ENCODE measurements at regions not wholly inside any gene's neighbourhood (a gene's known extent, or its start where the extent isn't known, plus 50 kb on each side); places are given as distances from the start of the nearest gene placed in this dataset.
"Not testable (repeated sequence)": the region's sequence is repeated elsewhere in the genome, so short reads cannot be mapped to it uniquely, and the experiment has no call there.

DNA sequence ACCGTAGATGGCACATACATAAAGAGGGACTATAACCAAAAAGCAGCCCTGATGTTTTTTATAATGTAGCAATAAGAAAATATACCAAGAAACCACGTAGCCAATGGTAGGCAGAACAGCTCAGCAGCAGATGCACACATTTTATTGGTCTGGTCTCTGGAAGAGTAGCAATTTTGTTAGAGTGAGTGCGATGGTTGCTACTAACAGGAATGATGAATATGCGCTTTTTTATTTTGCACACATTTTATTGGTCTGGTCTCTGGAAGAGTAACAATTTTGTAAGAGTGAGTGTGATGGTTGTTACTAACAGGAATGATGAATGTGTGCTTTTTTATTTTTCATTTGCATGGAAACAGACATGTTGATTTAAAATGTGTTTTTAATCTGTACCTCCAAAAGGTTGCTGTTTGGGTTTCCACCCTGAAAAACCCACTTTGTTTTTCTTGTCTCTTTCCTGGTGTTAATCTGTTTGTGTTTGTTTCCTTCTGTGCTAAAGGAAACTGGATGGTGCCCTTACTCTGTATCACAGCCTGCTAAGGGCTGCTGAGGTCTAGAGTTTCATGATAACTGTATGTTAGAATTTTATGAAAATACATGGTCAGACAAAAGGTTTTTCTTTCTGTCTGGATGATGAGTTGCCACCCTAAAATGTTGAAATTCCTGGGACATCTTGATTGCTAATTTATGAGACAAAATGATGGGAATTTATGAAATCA lies 221.1 kb downstream of the ZNF37A start:
- TF ChIP-seq, protein P1, sequence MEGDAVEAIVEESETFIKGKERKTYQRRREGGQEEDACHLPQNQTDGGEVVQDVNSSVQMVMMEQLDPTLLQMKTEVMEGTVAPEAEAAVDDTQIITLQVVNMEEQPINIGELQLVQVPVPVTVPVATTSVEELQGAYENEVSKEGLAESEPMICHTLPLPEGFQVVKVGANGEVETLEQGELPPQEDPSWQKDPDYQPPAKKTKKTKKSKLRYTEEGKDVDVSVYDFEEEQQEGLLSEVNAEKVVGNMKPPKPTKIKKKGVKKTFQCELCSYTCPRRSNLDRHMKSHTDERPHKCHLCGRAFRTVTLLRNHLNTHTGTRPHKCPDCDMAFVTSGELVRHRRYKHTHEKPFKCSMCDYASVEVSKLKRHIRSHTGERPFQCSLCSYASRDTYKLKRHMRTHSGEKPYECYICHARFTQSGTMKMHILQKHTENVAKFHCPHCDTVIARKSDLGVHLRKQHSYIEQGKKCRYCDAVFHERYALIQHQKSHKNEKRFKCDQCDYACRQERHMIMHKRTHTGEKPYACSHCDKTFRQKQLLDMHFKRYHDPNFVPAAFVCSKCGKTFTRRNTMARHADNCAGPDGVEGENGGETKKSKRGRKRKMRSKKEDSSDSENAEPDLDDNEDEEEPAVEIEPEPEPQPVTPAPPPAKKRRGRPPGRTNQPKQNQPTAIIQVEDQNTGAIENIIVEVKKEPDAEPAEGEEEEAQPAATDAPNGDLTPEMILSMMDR (conservative IDR thresholded peaks at IDR 0.05; ENCODE audit: low read depth in 2 of 2) = not testable (repeated sequence)
- TF ChIP-seq, protein P2, sequence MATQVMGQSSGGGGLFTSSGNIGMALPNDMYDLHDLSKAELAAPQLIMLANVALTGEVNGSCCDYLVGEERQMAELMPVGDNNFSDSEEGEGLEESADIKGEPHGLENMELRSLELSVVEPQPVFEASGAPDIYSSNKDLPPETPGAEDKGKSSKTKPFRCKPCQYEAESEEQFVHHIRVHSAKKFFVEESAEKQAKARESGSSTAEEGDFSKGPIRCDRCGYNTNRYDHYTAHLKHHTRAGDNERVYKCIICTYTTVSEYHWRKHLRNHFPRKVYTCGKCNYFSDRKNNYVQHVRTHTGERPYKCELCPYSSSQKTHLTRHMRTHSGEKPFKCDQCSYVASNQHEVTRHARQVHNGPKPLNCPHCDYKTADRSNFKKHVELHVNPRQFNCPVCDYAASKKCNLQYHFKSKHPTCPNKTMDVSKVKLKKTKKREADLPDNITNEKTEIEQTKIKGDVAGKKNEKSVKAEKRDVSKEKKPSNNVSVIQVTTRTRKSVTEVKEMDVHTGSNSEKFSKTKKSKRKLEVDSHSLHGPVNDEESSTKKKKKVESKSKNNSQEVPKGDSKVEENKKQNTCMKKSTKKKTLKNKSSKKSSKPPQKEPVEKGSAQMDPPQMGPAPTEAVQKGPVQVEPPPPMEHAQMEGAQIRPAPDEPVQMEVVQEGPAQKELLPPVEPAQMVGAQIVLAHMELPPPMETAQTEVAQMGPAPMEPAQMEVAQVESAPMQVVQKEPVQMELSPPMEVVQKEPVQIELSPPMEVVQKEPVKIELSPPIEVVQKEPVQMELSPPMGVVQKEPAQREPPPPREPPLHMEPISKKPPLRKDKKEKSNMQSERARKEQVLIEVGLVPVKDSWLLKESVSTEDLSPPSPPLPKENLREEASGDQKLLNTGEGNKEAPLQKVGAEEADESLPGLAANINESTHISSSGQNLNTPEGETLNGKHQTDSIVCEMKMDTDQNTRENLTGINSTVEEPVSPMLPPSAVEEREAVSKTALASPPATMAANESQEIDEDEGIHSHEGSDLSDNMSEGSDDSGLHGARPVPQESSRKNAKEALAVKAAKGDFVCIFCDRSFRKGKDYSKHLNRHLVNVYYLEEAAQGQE (IDR thresholded peaks at IDR 0.05; ENCODE audit: unreplicated experiment) = not testable (repeated sequence)
- not testable (repeated sequence) for TF ChIP-seq POLR2AphosphoS5 (IDR thresholded peaks at IDR 0.05; ENCODE audit: low read depth); EZH2 (IDR thresholded peaks at IDR 0.05; ENCODE audit: low read depth, unreplicated experiment)
